ENCODE measurements at regions not wholly inside any gene's neighbourhood (a gene's known extent, or its start where the extent isn't known, plus 50 kb on each side); places are given as distances from the start of the nearest gene placed in this dataset.

GRCh38 chr4:176896211-176896610, 103.5 kb upstream of the VEGFC start:
- no peak overlapping the region for H3K4me3 ChIP-seq (ENCODE audit: low read depth, low read length)
- DNase-seq (ENCODE audit: low read depth), result no peak
- no peak for TF ChIP-seq CTCF (IDR thresholded peaks at IDR 0.05; ENCODE audit: low read depth, low read length, missing control alignments)

- TF ChIP-seq CTCF (IDR thresholded peaks at IDR 0.05; ENCODE audit: low read depth, low read length, missing control alignments), result no peak
- DNase-seq (ENCODE audit: low read depth), result no peak
- no peak overlapping the region for H3K4me3 ChIP-seq (ENCODE audit: low read depth, low read length)
Measured at GRCh38 chr4:176897226-176897625, 104.5 kb upstream of the VEGFC start.

- no peak for TF ChIP-seq CTCF (IDR thresholded peaks at IDR 0.05; ENCODE audit: low read depth, low read length, missing control alignments)
- H3K4me3 ChIP-seq (ENCODE audit: low read depth, low read length), result no peak overlapping the region
- DNase-seq (ENCODE audit: low read depth), result no peak
Measured at GRCh38 chr4:176898791-176899190, 106.1 kb upstream of the VEGFC start.

- DNase-seq (ENCODE audit: low read depth), result peak; percentile 12
- no peak for TF ChIP-seq CTCF (IDR thresholded peaks at IDR 0.05; ENCODE audit: low read depth, low read length, missing control alignments)
- no peak overlapping the region for H3K4me3 ChIP-seq (ENCODE audit: low read depth, low read length)
Measured at GRCh38 chr4:176902710-176903323, 110.1 kb upstream of the VEGFC start.

GRCh38 chr4:176906709-176907108, 114.0 kb upstream of the VEGFC start:
- H3K4me3 ChIP-seq (ENCODE audit: low read depth, low read length), result no peak overlapping the region
- DNase-seq (ENCODE audit: low read depth), result no peak
- TF ChIP-seq CTCF (IDR thresholded peaks at IDR 0.05; ENCODE audit: low read depth, low read length, missing control alignments), result no peak

- TF ChIP-seq CTCF (IDR thresholded peaks at IDR 0.05; ENCODE audit: low read depth, low read length, missing control alignments), result no peak
- DNase-seq (ENCODE audit: low read depth), result no peak
Measured at GRCh38 chr4:176910646-176911045, 117.9 kb upstream of the VEGFC start.

GRCh38 chr4:176919631-176920030, 126.9 kb upstream of the VEGFC start:
- no peak for TF ChIP-seq CTCF (IDR thresholded peaks at IDR 0.05; ENCODE audit: low read depth, low read length, missing control alignments)
- H3K4me3 ChIP-seq (ENCODE audit: low read depth, low read length), result no peak overlapping the region
- DNase-seq (ENCODE audit: low read depth), result no peak

More at GRCh38 chr4:176910646-176911045, 117.9 kb upstream of the VEGFC start:
- H3K4me3 ChIP-seq (ENCODE audit: low read depth, low read length), result no peak overlapping the region
